Transverse colon (tissue), 4 donors: ENCODE measurements at regions not wholly inside any gene's neighbourhood (a gene's known extent, or its start where the extent isn't known, plus 50 kb on each side); places are given as distances from the start of the nearest gene placed in this dataset.
A peak's percentile ranks its signal among the peaks of the same experiment; 100 is the strongest.
"Not testable (repeated sequence)": the region's sequence is repeated elsewhere in the genome, so short reads cannot be mapped to it uniquely, and the experiment has no call there.

Experiments
- DNase-seq: peaks from one replicate; pipeline ENCODE4 v3.0.0-alpha.2; 2019
- H3K27ac ChIP-seq, 4 donors: fragments of 200-600 bp; sonication (generic); 2 replicates each; pipeline ENCODE4 v1.5.1; 2016 to 2018; ENCODE audit warnings: inconsistent platforms in 4 of 4
- H3K27me3 ChIP-seq: fragments of 200-600 bp; sonication (generic); 2 replicates; pipeline ENCODE4 v1.5.1; 2017; ENCODE audit warnings: inconsistent platforms
- H3K36me3 ChIP-seq, 4 donors: fragments of 200-600 bp; sonication (generic); 2 replicates each; pipeline ENCODE4 v1.5.1; 2017 to 2019; ENCODE audit warnings: inconsistent platforms in 4 of 4
- H3K4me1 ChIP-seq, 4 donors: fragments of 200-600 bp; sonication (generic); 2 replicates each; pipeline ENCODE4 v1.5.1; 2017 to 2020; ENCODE audit warnings: inconsistent platforms in 4 of 4
- H3K4me3 ChIP-seq, 4 donors: fragments of 200-600 bp; sonication (generic); 1 replicate in 1 of 4; 2 replicates in 3 of 4; pipeline versions ENCODE4 v1.5.1 to v1.6.1; 2017 to 2019; ENCODE audit warnings: inconsistent platforms in 4 of 4
- H3K9me3 ChIP-seq, 2 donors: fragments of 200-600 bp; sonication (generic); 2 replicates each; pipeline ENCODE4 v1.5.1; 2017 to 2019; ENCODE audit warnings: inconsistent platforms in 2 of 2
- EP300 ChIP-seq: sonication (generic); formaldehyde crosslinking; IDR thresholded peaks from one replicate; pipeline ENCODE4 v1.6.1; 2017; ENCODE audit warnings: antibody characterized with exemption, low read depth
- POLR2A ChIP-seq: fragments of 450-650 bp; IDR thresholded peaks from one replicate; pipeline ENCODE4 v1.6.1; 2016; ENCODE audit warnings: antibody characterized with exemption, mild to moderate bottlenecking, moderate library complexity
- POLR2AphosphoS5 ChIP-seq, 3 donors: sonication (generic); formaldehyde crosslinking; IDR thresholded peaks; one replicate each; pipeline ENCODE4 v1.6.1; 2016; ENCODE audit warnings: antibody characterized with exemption in 3 of 3
- WGBS, 2 donors: methylation state at CpG; one replicate each; pipeline ENCODE4 v1.1.5; 2018; ENCODE audit warnings: low coverage in 1 of 2; 5-methylcytosine and 5-hydroxymethylcytosine counted together
- in situ Hi-C, 4 donors: fragments of 200-750 bp; cut with MboI; loops; one replicate each; pipeline versions ENCODE4 v1.15.0 to v1.15.1; 2017; ENCODE audit warnings: low sequenced_read_pairs in 3 of 4, low pct_ligation_motif_present in 1 of 4, low pct_unique_long_range_greater_than_20kb in 1 of 4
- intact Hi-C: fragments of 100-400 bp; cut with DNase I; formaldehyde crosslinking; loops from one replicate; pipeline ENCODE4 v1.15.1; 2023; ENCODE audit warnings: low total_unique reads
- TF ChIP-seq, protein P1 (sequence below), 5 experiments: fragments of 200-600 bp in 3 of 5; fragments of 450-650 bp in 2 of 5; sonication (generic) in 3 of 5; IDR thresholded peaks; 1 replicate in 2 of 5; 2 replicates in 3 of 5; pipeline ENCODE4 v1.5.1; 2016 to 2017; ENCODE audit warnings: antibody characterized with exemption in 5 of 5, inconsistent platforms in 3 of 5, mild to moderate bottlenecking in 2 of 5, moderate library complexity in 1 of 5

DNA sequence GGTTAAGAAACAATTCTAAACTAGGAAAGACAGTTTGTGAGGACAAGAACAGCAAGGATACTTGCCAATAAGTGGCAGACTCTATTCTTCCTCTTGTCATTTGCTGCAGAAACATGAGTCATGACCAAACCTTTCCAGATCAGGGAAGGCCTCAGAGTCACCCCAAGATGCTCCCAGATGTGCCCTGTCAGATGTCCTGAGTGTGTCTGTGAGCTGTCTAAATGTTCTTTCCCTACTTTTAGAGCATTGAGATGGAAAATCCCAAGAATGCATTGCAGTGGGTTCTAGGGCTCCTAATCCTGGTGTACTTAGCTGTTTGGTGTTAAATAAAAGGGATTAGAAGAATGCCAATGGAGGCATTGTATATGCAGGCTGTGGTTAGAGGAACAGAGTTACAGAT lies 57.5 kb upstream of the KIAA0040 start:
- peak in 2 of 3 donors; percentile 39 to 59 for TF ChIP-seq POLR2AphosphoS5 (IDR thresholded peaks at IDR 0.05)
- no peak for TF ChIP-seq POLR2A
- H3K27me3 ChIP-seq, result no peaks in the 10 kb centered on the region
- no peaks in the 10 kb centered on the region for H3K4me1 ChIP-seq
- no peak overlapping the region for H3K4me3 ChIP-seq
- H3K9me3 ChIP-seq, result no peaks in the 10 kb centered on the region
- peak overlapping the region in 3 of 4 donors; percentile 20 to 50 (median 48) for H3K27ac ChIP-seq
- no peaks in the 10 kb centered on the region for H3K36me3 ChIP-seq
- intact Hi-C loops, result no loop called here
- in situ Hi-C loops, result no loop called here
- peak; percentile 12 for DNase-seq

DNA sequence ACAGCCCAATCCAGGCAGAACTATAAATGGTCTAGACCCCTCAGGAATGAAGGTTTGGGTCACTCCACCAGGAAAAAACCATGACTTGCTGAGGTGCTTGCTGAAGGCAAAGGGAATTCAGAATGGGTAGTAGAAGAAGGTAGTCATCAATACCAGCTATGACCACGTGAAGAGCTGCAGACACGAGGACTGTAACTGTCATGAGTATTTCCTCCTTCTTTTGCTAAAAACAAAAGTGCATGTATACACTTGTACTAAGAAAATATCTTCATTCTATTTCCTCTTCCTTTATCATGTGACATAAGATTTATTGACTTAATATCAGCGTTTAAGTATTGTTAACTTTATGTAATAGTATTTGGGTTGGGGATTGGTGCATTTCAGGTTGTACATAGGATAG lies 55.5 kb upstream of the KIAA0040 start:
- H3K36me3 ChIP-seq, H3K27me3 ChIP-seq, intact Hi-C loops, DNase-seq, H3K4me3 ChIP-seq, H3K9me3 ChIP-seq, H3K27ac ChIP-seq, in situ Hi-C loops, H3K4me1 ChIP-seq: not testable (repeated sequence)
- 63 to 66% methylated on average over 3 of the region's 3 CpGs for WGBS, 2 donors

DNA sequence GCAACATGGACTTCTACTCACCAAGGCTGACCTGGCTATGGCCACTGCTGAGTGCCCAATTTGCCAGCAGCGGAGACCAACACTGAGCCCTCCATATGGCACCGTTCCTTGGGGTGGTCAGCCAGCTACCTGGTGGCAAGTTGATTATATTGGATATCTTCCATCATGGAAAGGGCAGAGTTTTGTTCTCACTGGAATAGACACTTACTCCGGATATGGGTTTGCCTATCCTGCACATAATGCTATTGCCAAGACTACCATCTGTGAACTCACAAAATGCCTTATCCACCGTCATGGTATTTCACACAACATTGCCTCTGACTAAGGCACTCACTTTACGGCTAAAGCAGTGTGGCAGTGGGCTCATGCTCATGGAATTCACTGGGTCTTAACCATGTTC lies 54.5 kb upstream of the KIAA0040 start:
- 92 to 100% methylated on average over 2 to 5 of the region's 5 CpGs for WGBS, 2 donors
- H3K27ac ChIP-seq, intact Hi-C loops: not testable (repeated sequence)

DNA sequence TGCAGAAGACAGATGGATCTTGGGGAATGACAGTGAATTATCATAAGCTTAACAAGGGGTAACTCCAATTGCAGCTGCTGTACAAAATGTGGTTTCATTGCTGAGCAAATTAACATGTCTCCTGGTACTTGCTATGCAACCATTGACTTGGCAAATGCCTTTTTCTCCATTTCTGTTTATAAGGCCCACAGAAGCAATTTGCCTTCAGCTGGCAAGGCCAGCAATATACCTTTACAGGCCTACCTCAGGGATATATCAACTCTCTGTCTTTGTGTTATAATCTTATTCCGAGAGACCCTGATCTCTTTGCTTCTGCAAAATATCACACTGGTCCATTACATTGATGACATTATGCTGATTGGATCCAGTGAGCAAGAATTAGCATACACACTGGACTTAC lies 52.7 kb upstream of the KIAA0040 start:
- TF ChIP-seq POLR2A (no peak), EP300 (no peak), POLR2AphosphoS5 (IDR thresholded peaks at IDR 0.05) (no peak)
- TF ChIP-seq, protein P1, sequence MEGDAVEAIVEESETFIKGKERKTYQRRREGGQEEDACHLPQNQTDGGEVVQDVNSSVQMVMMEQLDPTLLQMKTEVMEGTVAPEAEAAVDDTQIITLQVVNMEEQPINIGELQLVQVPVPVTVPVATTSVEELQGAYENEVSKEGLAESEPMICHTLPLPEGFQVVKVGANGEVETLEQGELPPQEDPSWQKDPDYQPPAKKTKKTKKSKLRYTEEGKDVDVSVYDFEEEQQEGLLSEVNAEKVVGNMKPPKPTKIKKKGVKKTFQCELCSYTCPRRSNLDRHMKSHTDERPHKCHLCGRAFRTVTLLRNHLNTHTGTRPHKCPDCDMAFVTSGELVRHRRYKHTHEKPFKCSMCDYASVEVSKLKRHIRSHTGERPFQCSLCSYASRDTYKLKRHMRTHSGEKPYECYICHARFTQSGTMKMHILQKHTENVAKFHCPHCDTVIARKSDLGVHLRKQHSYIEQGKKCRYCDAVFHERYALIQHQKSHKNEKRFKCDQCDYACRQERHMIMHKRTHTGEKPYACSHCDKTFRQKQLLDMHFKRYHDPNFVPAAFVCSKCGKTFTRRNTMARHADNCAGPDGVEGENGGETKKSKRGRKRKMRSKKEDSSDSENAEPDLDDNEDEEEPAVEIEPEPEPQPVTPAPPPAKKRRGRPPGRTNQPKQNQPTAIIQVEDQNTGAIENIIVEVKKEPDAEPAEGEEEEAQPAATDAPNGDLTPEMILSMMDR (IDR thresholded peaks at IDR 0.05), result no peak
- intact Hi-C loops, result no loop called here
- no peak overlapping the region for H3K27ac ChIP-seq
- H3K4me3 ChIP-seq, result no peak overlapping the region
- in situ Hi-C loops, result no loop called here
- no peak for DNase-seq
- H3K9me3 ChIP-seq, result peaks cover 0 to 8% of the 10 kb centered on the region in 2 donors
- H3K27me3 ChIP-seq, result no peaks in the 10 kb centered on the region
- no peaks in the 10 kb centered on the region for H3K36me3 ChIP-seq
- no peaks in the 10 kb centered on the region for H3K4me1 ChIP-seq
- WGBS, 2 donors, result 100% methylated on average over 1 of the region's 1 CpG; no CpG with 5 or more reads in 1 of the 2 donors

More for the DNA sequence above, 54.5 kb upstream of the KIAA0040 start:
- H3K4me1 ChIP-seq, H3K9me3 ChIP-seq, H3K36me3 ChIP-seq, DNase-seq, H3K4me3 ChIP-seq, H3K27me3 ChIP-seq, in situ Hi-C loops: not testable (repeated sequence)

DNA sequence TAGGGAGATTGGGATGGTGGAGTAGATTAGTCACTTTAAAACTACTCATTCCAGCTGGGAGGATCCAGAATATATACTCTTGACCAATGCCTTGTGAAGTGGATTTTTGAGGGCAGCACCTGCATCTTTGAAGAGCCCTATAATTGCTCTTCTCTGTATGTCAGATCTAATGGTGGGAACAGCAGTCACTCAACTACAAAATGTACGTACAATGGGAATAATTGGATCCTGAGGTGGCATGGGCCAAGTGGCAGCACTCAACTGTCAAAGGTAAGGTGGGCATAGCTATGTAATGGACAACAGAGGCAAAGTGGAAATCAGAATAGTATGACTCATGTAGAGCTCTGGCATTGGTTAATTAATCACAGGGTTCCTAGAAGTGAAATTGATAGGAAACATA lies 51.6 kb upstream of the KIAA0040 start:
- Histone ChIP-seq H3K27me3 (no peaks in the 10 kb centered on the region), H3K36me3 (no peaks in the 10 kb centered on the region), H3K27ac (no peak overlapping the region), H3K4me3 (no peak overlapping the region), H3K9me3 (peaks cover 0 to 8% of the 10 kb centered on the region in 2 donors), H3K4me1 (no peaks in the 10 kb centered on the region)
- DNase-seq, result no peak
- TF ChIP-seq EP300 (no peak), POLR2A (no peak)
- TF ChIP-seq, protein P1 (IDR thresholded peaks at IDR 0.05), result no peak
- in situ Hi-C loops, result no loop called here
- intact Hi-C loops, result no loop called here
- 86 to 89% methylated on average over 1 of the region's 1 CpG for WGBS, 2 donors
